Stimulated activated CD8-positive, alpha-beta memory T cell treated with anti-CD3 and anti-CD28 coated beads, Interleukin-12 subunit alpha, Interleukin-12 subunit beta, amount 100 ng/mL, for 1 hour (primary cell): ENCODE measurements at regions not wholly inside any gene's neighbourhood (a gene's known extent, or its start where the extent isn't known, plus 50 kb on each side); places are given as distances from the start of the nearest gene placed in this dataset.
"Not testable (repeated sequence)": the region's sequence is repeated elsewhere in the genome, so short reads cannot be mapped to it uniquely, and the experiment has no call there.

Experiments
- DNase-seq: peaks from one replicate; pipeline ENCODE4 v3.0.0-alpha.2; 2020; ENCODE audit warnings: low read depth

DNA sequence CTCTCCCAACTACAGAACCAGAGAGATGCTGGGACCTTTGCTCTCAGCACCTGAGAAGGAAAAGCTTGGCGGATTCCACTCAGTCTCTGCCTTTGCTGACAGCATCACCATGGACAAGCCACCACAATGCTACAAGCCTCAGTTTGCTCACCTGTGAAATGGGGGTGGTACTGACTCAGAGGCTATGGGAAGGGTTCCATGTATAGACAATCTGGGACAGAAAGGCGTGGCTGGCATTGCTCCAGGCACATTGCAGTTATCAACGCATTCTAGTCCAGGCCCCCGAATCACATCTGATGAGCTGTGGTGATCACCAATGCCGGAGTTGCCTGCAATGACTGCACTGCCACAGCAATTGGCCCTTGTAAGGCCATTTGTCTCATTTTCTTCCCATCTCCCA, 72.6 kb downstream of the ISX start:
- no peak for DNase-seq

GRCh38 chr22:35140879-35141745, 75.2 kb downstream of the ISX start:
- DNase-seq = no peak

GRCh38 chr22:35148381-35148780, 82.4 kb downstream of the ISX start:
- no peak for DNase-seq

- no peak for DNase-seq
Observed at GRCh38 chr22:35148866-35149548, 83.0 kb downstream of the ISX start.

- peak; percentile 24 for DNase-seq
Observed at GRCh38 chr22:35150183-35151107, 84.5 kb downstream of the ISX start.

GRCh38 chr22:35152316-35152715, 86.4 kb downstream of the ISX start:
- no peak for DNase-seq

GRCh38 chr22:35154937-35155387, 89.0 kb downstream of the ISX start:
- DNase-seq = no peak

GRCh38 chr22:35155403-35156025, 89.6 kb downstream of the ISX start:
- DNase-seq = no peak

DNA sequence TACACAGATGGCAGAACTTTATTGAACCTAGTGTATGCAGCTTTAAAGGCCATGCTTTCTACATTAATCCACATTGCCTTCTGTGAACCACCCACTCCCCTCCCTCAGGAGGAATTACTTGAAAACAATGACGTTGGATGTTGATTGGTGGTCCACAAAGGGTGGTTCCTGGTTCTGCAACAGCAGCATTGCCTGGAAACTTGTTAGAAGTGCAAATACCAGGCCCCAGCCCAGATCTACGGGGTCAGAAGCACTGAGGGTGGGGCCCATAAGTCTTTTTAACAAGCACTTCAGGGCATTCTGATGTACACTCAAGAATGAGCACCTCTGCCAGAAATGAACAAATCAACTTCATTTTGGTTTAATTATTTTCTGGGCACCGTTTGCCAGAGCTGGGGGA, 91.0 kb downstream of the ISX start:
- DNase-seq = no peak

DNA sequence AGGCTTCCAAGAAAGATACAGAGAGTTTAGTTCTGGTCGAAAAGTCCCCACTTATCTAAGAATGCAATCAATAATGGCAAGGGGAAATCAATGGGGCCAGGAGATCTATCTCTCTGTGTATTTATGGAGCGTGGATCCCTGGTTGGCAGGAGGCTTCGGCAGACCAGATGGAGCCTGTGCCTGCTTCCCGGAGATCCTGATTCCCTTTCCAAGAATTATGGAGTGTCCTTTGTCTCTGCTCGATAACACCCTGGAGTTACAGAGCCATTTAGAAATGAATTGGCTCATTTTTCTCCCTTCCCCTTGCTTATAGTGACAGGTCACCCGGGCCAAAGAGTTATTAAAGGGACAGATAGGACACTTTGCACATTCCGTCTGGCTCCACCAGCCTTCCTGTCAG, 92.4 kb downstream of the ISX start:
- DNase-seq = no peak

GRCh38 chr22:35159343-35159742, 93.4 kb downstream of the ISX start:
- DNase-seq = no peak

GRCh38 chr22:35160268-35160667, 94.3 kb downstream of the ISX start:
- no peak for DNase-seq

- not testable (repeated sequence) for DNase-seq
Observed at GRCh38 chr22:35165896-35166295, 91.4 kb upstream of the HMGXB4 start.

DNA sequence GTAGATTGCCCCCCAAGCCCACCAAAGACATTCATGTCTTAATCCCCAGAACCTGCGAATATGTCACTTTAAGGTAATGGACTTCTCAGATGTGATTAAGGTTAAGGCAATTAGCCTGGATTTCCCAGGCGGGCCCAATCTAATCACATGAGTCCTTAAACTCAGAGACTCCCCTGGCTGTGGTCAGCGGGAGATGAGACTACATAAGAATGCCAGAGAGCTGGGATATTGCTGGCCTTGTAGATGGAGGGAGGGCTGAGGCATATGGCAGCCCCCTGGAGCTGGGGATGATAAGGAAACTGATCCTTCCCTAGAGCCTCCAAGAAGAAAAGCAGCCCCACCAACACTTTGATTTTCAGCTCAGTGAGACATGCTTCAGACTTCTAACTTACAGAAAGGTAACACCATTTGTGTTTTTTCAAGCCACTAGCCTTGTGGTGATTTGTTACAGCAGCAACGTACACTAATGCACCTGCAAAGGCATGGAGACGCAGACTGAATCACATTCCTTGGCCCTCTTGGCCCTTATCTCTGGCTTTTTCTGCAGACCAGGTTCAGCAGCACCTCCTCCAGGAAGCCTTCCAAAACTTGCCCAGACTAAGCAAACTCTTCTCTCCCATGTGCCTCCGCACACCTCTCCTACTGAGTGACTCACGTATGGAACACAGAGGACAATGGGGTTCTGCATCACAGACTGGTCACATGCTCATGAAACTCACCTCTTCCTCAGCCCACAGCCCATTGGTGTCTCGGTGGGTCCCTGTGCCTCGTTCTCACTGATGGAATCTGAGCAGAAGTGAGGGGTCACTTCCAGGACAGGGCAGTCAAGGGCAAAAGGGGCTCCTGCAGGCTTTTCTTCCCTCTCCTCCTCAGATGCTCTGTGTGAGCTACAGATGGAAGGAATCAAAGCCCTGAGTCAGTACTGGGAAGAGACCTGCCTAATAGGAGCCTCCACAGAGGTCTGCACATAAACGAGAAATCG, 86.3 kb upstream of the HMGXB4 start:
- no peak for DNase-seq

- DNase-seq = no peak
Observed at GRCh38 chr22:35172442-35172841, 84.9 kb upstream of the HMGXB4 start.

DNA sequence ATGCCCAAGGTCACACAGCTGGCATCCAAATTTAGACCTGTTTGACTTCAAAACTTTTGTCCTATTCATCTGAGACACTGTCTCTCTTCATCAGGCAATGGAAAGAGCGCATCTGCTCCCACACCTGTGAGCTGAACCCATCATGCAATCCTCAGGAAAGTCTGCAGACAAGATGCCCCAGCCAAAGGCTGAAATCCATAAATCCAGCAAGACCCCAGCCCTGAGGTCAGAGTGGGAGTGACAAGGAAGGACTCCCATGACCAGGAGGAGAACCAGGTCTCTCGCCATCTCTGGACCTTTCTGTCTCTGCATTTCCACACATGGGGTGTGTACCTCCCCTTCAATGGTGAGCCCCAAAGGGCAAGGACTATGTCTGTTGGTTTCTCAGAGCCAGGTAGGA, 83.6 kb upstream of the HMGXB4 start:
- DNase-seq = no peak

- DNase-seq = no peak
Observed at GRCh38 chr22:35174401-35175038, 82.8 kb upstream of the HMGXB4 start.

DNA sequence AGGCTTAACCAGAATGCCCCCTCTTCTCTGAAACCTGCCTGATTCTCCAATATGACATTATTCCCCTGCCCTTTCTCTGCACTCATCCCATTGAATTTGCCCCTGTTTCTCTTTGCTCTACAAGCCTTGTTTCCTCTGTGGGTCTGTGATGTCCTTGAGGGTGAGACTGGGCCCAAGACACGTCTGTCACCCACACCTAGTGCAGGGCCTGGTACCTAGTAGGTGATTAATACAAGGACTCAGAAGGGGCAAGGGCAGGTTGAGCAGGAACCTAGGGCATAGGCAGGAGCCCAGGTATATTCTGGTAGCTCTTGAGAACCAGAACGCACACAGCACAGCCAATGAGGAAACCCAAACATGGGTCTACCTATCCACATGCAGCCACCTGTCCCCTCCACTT, 81.9 kb upstream of the HMGXB4 start:
- no peak for DNase-seq

DNA sequence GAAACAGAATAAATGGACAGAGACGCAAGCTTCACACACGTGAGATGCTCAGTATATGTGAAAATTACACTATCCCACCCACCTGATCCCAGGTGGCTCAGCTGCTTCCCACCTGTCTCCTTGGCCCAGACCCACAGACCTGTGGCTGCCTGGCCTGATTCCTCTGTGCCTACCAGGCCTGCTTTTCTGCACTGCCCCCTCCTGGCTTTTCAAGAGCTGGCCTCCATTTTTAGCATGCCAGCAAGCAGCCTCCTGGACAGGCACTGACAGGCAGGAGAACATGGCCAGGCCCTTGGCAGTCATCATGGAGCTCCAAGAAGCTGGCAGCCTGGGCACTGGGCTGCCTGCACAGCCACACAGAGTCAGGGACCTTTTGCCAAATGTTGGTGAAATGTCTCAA, 79.5 kb upstream of the HMGXB4 start:
- DNase-seq = no peak

- no peak for DNase-seq
Observed at GRCh38 chr22:35178446-35178845, 78.8 kb upstream of the HMGXB4 start.
